ENCODE measurements at regions not wholly inside any gene's neighbourhood (a gene's known extent, or its start where the extent isn't known, plus 50 kb on each side); places are given as distances from the start of the nearest gene placed in this dataset.

- Histone ChIP-seq H3K4me1 (no peaks in the 10 kb centered on the region), H3K27me3 (ENCODE audit: insufficient read depth in 3 of 3, low read length in 2 of 3) (no peaks in the 10 kb centered on the region), H3K36me3 (ENCODE audit: insufficient read depth in 1 of 2, low read depth in 1 of 2) (no peaks in the 10 kb centered on the region), H3K9me3 (no peaks in the 10 kb centered on the region), H3K4me3 (no peak overlapping the region), H3K27ac (no peak overlapping the region)
- intact Hi-C loops (cut with DNase I), result no loop called here
- ATAC-seq (no peak), DNase-seq (no peak)
- WGBS, 3 donors, result 84 to 88% (median 85%) methylated on average over 3 of the region's 3 CpGs
- no peak for TF ChIP-seq CTCF (IDR thresholded peaks at IDR 0.05)
Observed at GRCh38 chr10:33497338-33497737, 162.9 kb upstream of the NRP1 start.

- Histone ChIP-seq H3K36me3 (ENCODE audit: insufficient read depth in 1 of 2, low read depth in 1 of 2) (no peaks in the 10 kb centered on the region), H3K4me1 (no peaks in the 10 kb centered on the region), H3K9me3 (no peaks in the 10 kb centered on the region), H3K27me3 (ENCODE audit: insufficient read depth in 3 of 3, low read length in 2 of 3) (no peaks in the 10 kb centered on the region), H3K27ac (no peak overlapping the region), H3K4me3 (no peak overlapping the region)
- 81 to 91% (median 86%) methylated on average over 4 of the region's 4 CpGs for WGBS, 3 donors
- intact Hi-C loops (cut with DNase I), result no loop called here
- DNase-seq (no peak), ATAC-seq (no peak)
- no peak for TF ChIP-seq CTCF (IDR thresholded peaks at IDR 0.05)
Observed at GRCh38 chr10:33496096-33496495, 161.6 kb upstream of the NRP1 start.

- H3K4me1 ChIP-seq, result no peaks in the 10 kb centered on the region
- intact Hi-C loops (cut with DNase I), result no loop called here
- ATAC-seq (no peak), DNase-seq (no peak)
- no peaks in the 10 kb centered on the region for H3K9me3 ChIP-seq
- H3K36me3 ChIP-seq (ENCODE audit: insufficient read depth in 1 of 2, low read depth in 1 of 2), result no peaks in the 10 kb centered on the region
- H3K27ac ChIP-seq, result no peak overlapping the region
- H3K4me3 ChIP-seq, result no peak overlapping the region
- H3K27me3 ChIP-seq (ENCODE audit: insufficient read depth in 3 of 3, low read length in 2 of 3), result no peaks in the 10 kb centered on the region
- TF ChIP-seq CTCF (IDR thresholded peaks at IDR 0.05), result no peak
Observed at GRCh38 chr10:33494694-33495265, 160.3 kb upstream of the NRP1 start.

- 42 to 57% (median 49%) methylated on average over 2 of the region's 2 CpGs for WGBS, 3 donors
Observed at GRCh38 chr10:33493978-33494377, 159.5 kb upstream of the NRP1 start.

More at GRCh38 chr10:33493978-33494377, 159.5 kb upstream of the NRP1 start:
- Histone ChIP-seq H3K4me3 (no peak overlapping the region), H3K36me3 (ENCODE audit: insufficient read depth in 1 of 2, low read depth in 1 of 2) (no peaks in the 10 kb centered on the region), H3K4me1 (no peaks in the 10 kb centered on the region), H3K9me3 (no peaks in the 10 kb centered on the region), H3K27me3 (ENCODE audit: insufficient read depth in 3 of 3, low read length in 2 of 3) (no peaks in the 10 kb centered on the region), H3K27ac (no peak overlapping the region)
- no peak for DNase-seq
- TF ChIP-seq CTCF (IDR thresholded peaks at IDR 0.05), result no peak
- intact Hi-C loops (cut with DNase I), result no loop called here
- ATAC-seq, result no peak

Data from psoas muscle (tissue), 7 donors.